Neural cell (in vitro differentiated cells): ENCODE measurements at regions not wholly inside any gene's neighbourhood (a gene's known extent, or its start where the extent isn't known, plus 50 kb on each side); places are given as distances from the start of the nearest gene placed in this dataset.

Source experiments
- H2AFZ ChIP-seq: fragments of 200-600, 300-800 bp; sonication (generic), shearing (Covaris generic); 2 replicates; pipeline ENCODE4 v1.6.0; 2014; ENCODE audit warnings: low read depth, mild to moderate bottlenecking, antibody characterized with exemption, low read length, moderate library complexity
- H3F3A ChIP-seq: fragments of 200-600 bp; shearing (Covaris generic); 2 replicates; pipeline ENCODE4 v1.6.1; 2016; ENCODE audit warnings: mild to moderate bottlenecking, moderate library complexity, mixed read lengths, antibody characterized with exemption, low read length; ENCODE audit not compliant: insufficient read depth, poor library complexity, severe bottlenecking
- H3K27ac ChIP-seq: fragments of 200-600, 300-800 bp; sonication (generic), shearing (Covaris generic); 2 replicates; pipeline ENCODE4 v1.5.1; 2014; ENCODE audit warnings: mild to moderate bottlenecking, low read length, moderate library complexity
- H3K27me3 ChIP-seq: fragments of 300-800, 200-600 bp; sonication (generic), shearing (Covaris generic); 2 replicates; pipeline ENCODE4 v1.6.0; 2014; ENCODE audit warnings: mild to moderate bottlenecking, low read depth, low read length, moderate library complexity; ENCODE audit not compliant: insufficient read depth
- H3K36me3 ChIP-seq: fragments of 300-800, 200-600 bp; sonication (generic), shearing (Covaris generic); 2 replicates; pipeline ENCODE4 v1.5.1; 2014; ENCODE audit warnings: mild to moderate bottlenecking, antibody characterized with exemption, low read length, moderate library complexity; ENCODE audit not compliant: insufficient read depth
- H3K4me2 ChIP-seq: fragments of 300-800, 200-600 bp; sonication (generic), shearing (Covaris generic); 2 replicates; pipeline ENCODE4 v1.6.0; 2014; ENCODE audit warnings: mild to moderate bottlenecking, low read length
- H3K4me3 ChIP-seq: fragments of 300-800, 200-600 bp; sonication (generic), shearing (Covaris generic); 2 replicates; pipeline ENCODE4 v1.5.1; 2014; ENCODE audit warnings: mild to moderate bottlenecking, low read length, moderate library complexity
- H3K79me2 ChIP-seq: fragments of 200-600 bp; shearing (Covaris generic); replicated peaks from 2 replicates; pipeline ENCODE4 v1.6.0; 2014; ENCODE audit warnings: mild to moderate bottlenecking, low read length, moderate library complexity; ENCODE audit not compliant: insufficient read depth
- H3K9ac ChIP-seq: fragments of 300-800, 200-600 bp; sonication (generic), shearing (Covaris generic); 2 replicates; pipeline ENCODE4 v1.6.1; 2016; ENCODE audit warnings: mild to moderate bottlenecking, low read length, mixed read lengths
- H3K9me2 ChIP-seq: fragments of 200-600 bp; shearing (Covaris generic); 2 replicates; pipeline ENCODE4 v1.6.1; 2016; ENCODE audit warnings: mild to moderate bottlenecking, low read length, mixed read lengths; ENCODE audit not compliant: insufficient read depth
- H3K9me3 ChIP-seq: fragments of 200-600, 300-800 bp; sonication (generic), shearing (Covaris generic); 2 replicates; pipeline ENCODE4 v1.6.1; 2016; ENCODE audit warnings: mild to moderate bottlenecking, mixed run types, low read length, moderate library complexity, mixed read lengths
- H4K20me1 ChIP-seq: fragments of 200-600 bp; shearing (Covaris generic); 2 replicates; pipeline ENCODE4 v1.6.1; 2016; ENCODE audit warnings: mild to moderate bottlenecking, mixed run types; ENCODE audit not compliant: insufficient read depth
- CTCF ChIP-seq: fragments of 450-650 bp; IDR thresholded peaks from 2 replicates; pipeline ENCODE4 v1.5.1; 2014; ENCODE audit warnings: antibody characterized with exemption, mild to moderate bottlenecking, moderate library complexity; ENCODE audit not compliant: poor library complexity, severe bottlenecking
- EP300 ChIP-seq: fragments of 450-650 bp; conservative IDR thresholded peaks from 2 replicates; pipeline ENCODE4 v1.6.1; 2014; ENCODE audit warnings: antibody characterized with exemption, mild to moderate bottlenecking, moderate library complexity; ENCODE audit not compliant: poor library complexity, severe bottlenecking
- EZH2 ChIP-seq: fragments of 200-600, 300-800 bp; shearing (Covaris generic), sonication (generic); IDR thresholded peaks from 2 replicates; pipeline ENCODE4 v1.6.1; 2014; ENCODE audit warnings: antibody characterized with exemption, low read length, borderline replicate concordance, mild to moderate bottlenecking; ENCODE audit not compliant: insufficient read depth, poor library complexity, severe bottlenecking
- MXI1 ChIP-seq: fragments of 450-650 bp; conservative IDR thresholded peaks from 2 replicates; pipeline ENCODE4 v1.6.1; 2014; ENCODE audit warnings: antibody characterized with exemption, mild to moderate bottlenecking; ENCODE audit not compliant: poor library complexity, severe bottlenecking
- POLR2AphosphoS5 ChIP-seq: IDR thresholded peaks from 2 replicates; pipeline ENCODE4 v1.6.1; 2012
- RAD21 ChIP-seq: fragments of 450-650 bp; conservative IDR thresholded peaks from 2 replicates; pipeline ENCODE4 v1.6.1; 2014; ENCODE audit warnings: antibody characterized with exemption, mild to moderate bottlenecking, moderate library complexity
- REST ChIP-seq: IDR thresholded peaks from 2 replicates; pipeline ENCODE4 v1.6.1; 2012; ENCODE audit warnings: borderline replicate concordance
- SMC3 ChIP-seq: fragments of 450-650 bp; conservative IDR thresholded peaks from 2 replicates; pipeline ENCODE4 v1.6.1; 2014; ENCODE audit warnings: antibody characterized with exemption, mild to moderate bottlenecking, moderate library complexity; ENCODE audit not compliant: poor library complexity
- TAF1 ChIP-seq: IDR thresholded peaks from 2 replicates; pipeline ENCODE4 v1.6.1; 2012; ENCODE audit warnings: low read depth

GRCh38 chr20:55094353-55094861, 619.0 kb downstream of the DOK5 start:
- Histone ChIP-seq H3K79me2 (no peaks in the 10 kb centered on the region), H2AFZ (no peak overlapping the region), H3K9ac (no peak overlapping the region), H3K4me2 (no peak overlapping the region), H3K9me3 (no peaks in the 10 kb centered on the region), H3K4me3 (no peak overlapping the region), H3K9me2 (no peaks in the 10 kb centered on the region), H3K27me3 (no peaks in the 10 kb centered on the region), H4K20me1 (no peaks in the 10 kb centered on the region), H3K27ac (no peak overlapping the region), H3K36me3 (no peaks in the 10 kb centered on the region), H3F3A (no peaks in the 10 kb centered on the region)
- TF ChIP-seq TAF1 (no peak), POLR2AphosphoS5 (no peak), SMC3 (no peak), RAD21 (no peak), EP300 (no peak), EZH2 (no peak), REST (no peak), CTCF (no peak), MXI1 (no peak)

GRCh38 chr20:55090286-55090685, 614.9 kb downstream of the DOK5 start:
- H3K36me3 ChIP-seq: no peaks in the 10 kb centered on the region
- TF ChIP-seq MXI1: no peak
- TF ChIP-seq CTCF: no peak
- no peak for TF ChIP-seq SMC3
- no peak for TF ChIP-seq EZH2
- no peak for TF ChIP-seq RAD21
- TF ChIP-seq EP300: no peak
- no peak for TF ChIP-seq TAF1
- H2AFZ ChIP-seq: no peak overlapping the region
- H3K79me2 ChIP-seq: no peaks in the 10 kb centered on the region
- H3K9me3 ChIP-seq: no peaks in the 10 kb centered on the region
- H3K27ac ChIP-seq: no peak overlapping the region
- H3F3A ChIP-seq: no peaks in the 10 kb centered on the region
- no peaks in the 10 kb centered on the region for H3K27me3 ChIP-seq
- no peak overlapping the region for H3K9ac ChIP-seq
- H3K4me3 ChIP-seq: no peak overlapping the region
- H3K9me2 ChIP-seq: no peaks in the 10 kb centered on the region
- no peaks in the 10 kb centered on the region for H4K20me1 ChIP-seq
- H3K4me2 ChIP-seq: no peak overlapping the region
